GM23338 (cell line): ENCODE measurements at regions not wholly inside any gene's neighbourhood (a gene's known extent, or its start where the extent isn't known, plus 50 kb on each side); places are given as distances from the start of the nearest gene placed in this dataset.

Experiments used
- ATAC-seq: fragments of 200-7000 bp; cut with Tn5 transposase; 3 replicates; pipeline ENCODE4 v1.9.1; 2020
- DNase-seq: peaks from one replicate; pipeline ENCODE4 v3.0.0-alpha.2; 2015; ENCODE audit warnings: low spot score
- H2AFZ ChIP-seq: fragments of 200-600 bp; sonication (generic); 2 replicates; pipeline ENCODE4 v1.8.0; 2016; ENCODE audit warnings: antibody characterized with exemption, mild to moderate bottlenecking, moderate library complexity
- H3F3A ChIP-seq: fragments of 200-600 bp; sonication (generic); replicated peaks from 2 replicates; pipeline ENCODE4 v1.8.0; 2017; ENCODE audit warnings: antibody characterized with exemption, mixed run types, low read depth
- H3K27ac ChIP-seq: fragments of 200-600 bp; sonication (generic); 2 replicates; pipeline ENCODE4 v1.6.1; 2016; ENCODE audit warnings: low read depth
- H3K27me3 ChIP-seq: fragments of 200-600 bp; sonication (generic); 2 replicates; pipeline ENCODE4 v1.8.0; 2016; ENCODE audit warnings: mild to moderate bottlenecking, mixed run types, moderate library complexity; ENCODE audit not compliant: insufficient read depth
- H3K36me3 ChIP-seq: fragments of 200-600 bp; sonication (generic); 2 replicates; pipeline ENCODE4 v1.8.0; 2016; ENCODE audit warnings: mild to moderate bottlenecking; ENCODE audit not compliant: insufficient read depth
- H3K4me1 ChIP-seq: fragments of 200-600 bp; sonication (generic); 2 replicates; pipeline ENCODE4 v1.8.0; 2016; ENCODE audit warnings: mild to moderate bottlenecking, moderate library complexity; ENCODE audit not compliant: insufficient read depth
- H3K4me2 ChIP-seq: fragments of 200-600 bp; sonication (generic); 2 replicates; pipeline ENCODE4 v1.7.1; 2017; ENCODE audit warnings: mixed run types
- H3K4me3 ChIP-seq: fragments of 200-600 bp; sonication (generic); 2 replicates; pipeline ENCODE4 v1.6.1; 2016; ENCODE audit warnings: mixed run types
- H3K79me2 ChIP-seq: fragments of 200-600 bp; sonication (generic); replicated peaks from 2 replicates; pipeline ENCODE4 v1.8.0; 2017; ENCODE audit warnings: mild to moderate bottlenecking; ENCODE audit not compliant: insufficient read depth
- H3K9me2 ChIP-seq: fragments of 200-600 bp; sonication (generic); 2 replicates; pipeline ENCODE4 v1.8.0; 2017; ENCODE audit not compliant: insufficient read depth
- H4K20me1 ChIP-seq: fragments of 200-600 bp; sonication (generic); replicated peaks from 2 replicates; pipeline ENCODE4 v1.8.0; 2017; ENCODE audit warnings: mild to moderate bottlenecking; ENCODE audit not compliant: insufficient read depth
- H3K27ac Mint-ChIP-seq: 2 replicates; pipeline ENCODE4 v1.8.0; 2020; ENCODE audit warnings: inconsistent platforms, mild to moderate bottlenecking, moderate library complexity, mixed read lengths
- H3K27me3 Mint-ChIP-seq: 3 replicates; pipeline ENCODE4 v1.8.0; 2022; ENCODE audit warnings: low read depth, mild to moderate bottlenecking, moderate library complexity, mixed read lengths, inconsistent platforms; ENCODE audit not compliant: insufficient read depth, poor library complexity
- H3K36me3 Mint-ChIP-seq: 3 replicates; pipeline ENCODE4 v1.8.0; 2021; ENCODE audit warnings: low read depth, mild to moderate bottlenecking, inconsistent platforms, moderate library complexity, mixed read lengths
- H3K4me1 Mint-ChIP-seq: 3 replicates; pipeline ENCODE4 v1.8.0; 2020; ENCODE audit warnings: mild to moderate bottlenecking, inconsistent platforms, mixed read lengths
- H3K4me3 Mint-ChIP-seq: 3 replicates; pipeline ENCODE4 v1.8.0; 2021; ENCODE audit warnings: moderate library complexity, mild to moderate bottlenecking, inconsistent platforms, mixed read lengths
- H3K9me3 Mint-ChIP-seq: 3 replicates; pipeline ENCODE4 v1.8.0; 2020; ENCODE audit warnings: moderate library complexity, mild to moderate bottlenecking, inconsistent platforms, mixed read lengths
- ETS1 ChIP-seq: IDR thresholded peaks from 2 replicates; pipeline ENCODE4 v1.6.1; 2016; ENCODE audit warnings: antibody characterized with exemption
- EZH2phosphoT487 ChIP-seq: fragments of 200-600 bp; sonication (generic); IDR thresholded peaks from one replicate; pipeline ENCODE4 v1.8.1; 2018; ENCODE audit warnings: antibody characterized with exemption; ENCODE audit not compliant: unreplicated experiment
- NANOG ChIP-seq: IDR thresholded peaks from 2 replicates; pipeline ENCODE4 v1.6.1; 2016; ENCODE audit warnings: antibody characterized with exemption, borderline replicate concordance
- REST ChIP-seq: IDR thresholded peaks from one replicate; pipeline ENCODE4 v1.6.1; 2018; ENCODE audit warnings: antibody characterized with exemption; ENCODE audit not compliant: unreplicated experiment
- ZNF331 ChIP-seq: fragments of 250-450 bp; sonication (Bioruptor Pico); IDR thresholded peaks from 2 replicates; pipeline ENCODE4 v1.5.0; 2020; ENCODE audit warnings: low read depth, mild to moderate bottlenecking, moderate library complexity
- ZNF462 ChIP-seq: fragments of 250-450 bp; sonication (Bioruptor Pico); IDR thresholded peaks from 2 replicates; pipeline ENCODE4 v1.5.0; 2020; ENCODE audit warnings: mild to moderate bottlenecking, moderate library complexity

GRCh38 chr9:35548571-35548970, 56.5 kb upstream of the TESK1 start (continued):
- no peak for TF ChIP-seq REST
- no peak for TF ChIP-seq ZNF331 (CRISPR knock-in tag)

- Histone ChIP-seq H3K79me2 (no peaks in the 10 kb centered on the region), H4K20me1 (no peaks in the 10 kb centered on the region; the same call in 1 of the 2 replicates)
Observed at GRCh38 chr9:35549441-35549840, 55.6 kb upstream of the TESK1 start.

More at GRCh38 chr9:35549441-35549840, 55.6 kb upstream of the TESK1 start:
- no peaks in the 10 kb centered on the region for H3F3A ChIP-seq
- no peak overlapping the region for H3K27ac Mint-ChIP-seq
- no peaks in the 10 kb centered on the region for H3K4me1 ChIP-seq
- no peak overlapping the region for H3K4me3 ChIP-seq
- H3K4me3 Mint-ChIP-seq: no peak overlapping the region
- H3K9me2 ChIP-seq: no peaks in the 10 kb centered on the region
- H3K4me2 ChIP-seq: no peak overlapping the region
- no peaks in the 10 kb centered on the region for H3K27me3 Mint-ChIP-seq
- TF ChIP-seq ETS1 (no peak), EZH2phosphoT487 (no peak), ZNF331 (CRISPR knock-in tag) (no peak), NANOG (no peak), ZNF462 (CRISPR knock-in tag) (no peak)
- no peaks in the 10 kb centered on the region for H3K9me3 Mint-ChIP-seq
- H3K36me3 ChIP-seq: no peaks in the 10 kb centered on the region
- H3K4me1 Mint-ChIP-seq: no peaks in the 10 kb centered on the region
- H3K27ac ChIP-seq: no peak overlapping the region
- no peaks in the 10 kb centered on the region for H3K27me3 ChIP-seq
- no peak overlapping the region for H2AFZ ChIP-seq
- no peaks in the 10 kb centered on the region for H3K36me3 Mint-ChIP-seq
- ATAC-seq: no peak
- DNase-seq: no peak
